Trophoblast cell (in vitro differentiated cells and primary cell): ENCODE measurements at regions not wholly inside any gene's neighbourhood (a gene's known extent, or its start where the extent isn't known, plus 50 kb on each side); places are given as distances from the start of the nearest gene placed in this dataset.

Source experiments
- DNase-seq, 2 donors: peaks; one replicate each; pipeline ENCODE4 v3.0.0-alpha.2; 2016
- H2AFZ ChIP-seq: 2 replicates; pipeline ENCODE4 v1.6.1; 2013; ENCODE audit warnings: low read length, moderate library complexity, mild to moderate bottlenecking; ENCODE audit not compliant: insufficient read depth, poor library complexity
- H2AK5ac ChIP-seq: 2 replicates; pipeline ENCODE4 v1.6.1; 2013; ENCODE audit warnings: mild to moderate bottlenecking, low read length
- H2BK120ac ChIP-seq: 2 replicates; pipeline ENCODE4 v1.6.1; 2013; ENCODE audit warnings: low read length, mild to moderate bottlenecking, moderate library complexity; ENCODE audit not compliant: insufficient read depth, poor library complexity
- H2BK12ac ChIP-seq: 2 replicates; pipeline ENCODE4 v1.6.1; 2013; ENCODE audit warnings: mild to moderate bottlenecking, low read length, moderate library complexity
- H2BK5ac ChIP-seq: 2 replicates; pipeline ENCODE4 v1.6.1; 2013; ENCODE audit warnings: low read length, low read depth, moderate library complexity, mild to moderate bottlenecking; ENCODE audit not compliant: poor library complexity
- H3K14ac ChIP-seq: 2 replicates; pipeline ENCODE4 v1.6.1; 2013; ENCODE audit warnings: mild to moderate bottlenecking, low read length
- H3K18ac ChIP-seq: 2 replicates; pipeline ENCODE4 v1.6.1; 2013; ENCODE audit warnings: mild to moderate bottlenecking, low read length
- H3K23ac ChIP-seq: 2 replicates; pipeline ENCODE4 v1.6.1; 2013; ENCODE audit warnings: low read length
- H3K27ac ChIP-seq: 2 replicates; pipeline ENCODE4 v1.5.1; 2013; ENCODE audit warnings: low read depth, mild to moderate bottlenecking, inconsistent platforms, low read length, moderate library complexity
- H3K27me3 ChIP-seq: 2 replicates; pipeline ENCODE4 v1.6.1; 2013; ENCODE audit warnings: inconsistent platforms, mild to moderate bottlenecking, low read length, moderate library complexity; ENCODE audit not compliant: insufficient read depth
- H3K36me3 ChIP-seq, 2 experiments: 1 replicate in 1 of 2; 2 replicates in 1 of 2; pipeline ENCODE4 v1.6.1; 2013; ENCODE audit warnings: low read length in 2 of 2, mild to moderate bottlenecking in 2 of 2, moderate library complexity in 1 of 2; ENCODE audit not compliant: insufficient read depth in 2 of 2, control insufficient read depth in 1 of 2
- H3K4ac ChIP-seq: 2 replicates; pipeline ENCODE4 v1.6.1; 2013; ENCODE audit warnings: low read depth, mild to moderate bottlenecking, low read length, moderate library complexity
- H3K4me1 ChIP-seq, 2 experiments: 1 replicate in 1 of 2; 2 replicates in 1 of 2; pipeline ENCODE4 v1.6.1; 2013; ENCODE audit warnings: low read length in 2 of 2, mild to moderate bottlenecking in 2 of 2, moderate library complexity in 1 of 2; ENCODE audit not compliant: insufficient read depth in 2 of 2, control insufficient read depth in 1 of 2
- H3K4me2 ChIP-seq: 2 replicates; pipeline ENCODE4 v1.6.1; 2013; ENCODE audit warnings: inconsistent platforms, mild to moderate bottlenecking, low read length, moderate library complexity
- H3K4me3 ChIP-seq: 2 replicates; pipeline ENCODE4 v1.5.1; 2013; ENCODE audit warnings: mild to moderate bottlenecking, low read depth, low read length, inconsistent platforms
- H3K79me1 ChIP-seq: one replicate; pipeline ENCODE4 v1.6.1; 2013; ENCODE audit warnings: low read length
- H3K79me2 ChIP-seq: 2 replicates; pipeline ENCODE4 v1.6.1; 2013; ENCODE audit warnings: low read length, mild to moderate bottlenecking; ENCODE audit not compliant: control insufficient read depth, insufficient read depth, poor library complexity
- H3K9ac ChIP-seq: 2 replicates; pipeline ENCODE4 v1.6.1; 2013; ENCODE audit warnings: mild to moderate bottlenecking, low read length
- H3K9me3 ChIP-seq: 2 replicates; pipeline ENCODE4 v1.6.1; 2013; ENCODE audit warnings: low read depth, mild to moderate bottlenecking, control low read depth, inconsistent platforms, low read length; ENCODE audit not compliant: insufficient read depth
- H4K12ac ChIP-seq: 2 replicates; pipeline ENCODE4 v1.6.1; 2013; ENCODE audit warnings: low read depth, mild to moderate bottlenecking, low read length, moderate library complexity
- H4K8ac ChIP-seq: 2 replicates; pipeline ENCODE4 v1.6.1; 2013; ENCODE audit warnings: low read depth, mild to moderate bottlenecking, low read length, moderate library complexity
- H4K91ac ChIP-seq: one replicate; pipeline ENCODE4 v1.6.1; 2013; ENCODE audit warnings: low read depth, mild to moderate bottlenecking, low read length, moderate library complexity
- WGBS: extraction: QIAGEN DNeasy Blood & Tissue Kit; methylation state at CpG from one replicate; pipeline ENCODE4 v1.1.7; 2013; ENCODE audit warnings: missing lambda C conversion rate; ENCODE audit not compliant: insufficient read length, insufficient coverage; ENCODE audit errors: extremely low coverage; 5-methylcytosine and 5-hydroxymethylcytosine counted together

DNA sequence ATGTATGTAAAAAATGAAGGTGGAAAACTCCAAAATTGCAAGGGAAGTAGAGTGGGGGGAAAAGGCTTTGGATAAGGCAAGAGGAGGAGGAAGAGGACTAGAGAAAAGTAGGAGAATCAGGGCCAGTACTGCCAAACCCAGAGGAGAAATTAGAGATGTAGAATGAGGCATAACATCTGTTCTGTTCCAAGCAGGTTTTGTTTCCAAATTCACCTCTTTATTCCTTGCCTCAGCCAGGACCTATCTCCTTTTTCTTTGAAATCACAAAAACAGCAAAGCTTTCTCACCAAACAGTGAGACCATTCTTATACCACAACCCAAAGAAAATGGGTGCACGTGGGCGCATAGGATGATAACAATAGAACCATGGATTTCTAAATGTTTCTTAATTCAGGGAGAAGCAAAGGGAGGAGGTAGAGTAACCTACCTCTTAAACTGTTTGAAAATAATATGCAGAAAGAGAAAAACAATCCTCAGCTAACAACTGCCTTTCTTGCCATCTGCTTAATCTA, 383.3 kb upstream of the PKN2 start:
- H2BK120ac ChIP-seq: no peak overlapping the region
- no peak overlapping the region for H4K8ac ChIP-seq
- WGBS: no CpG with 5 or more reads among the region's 2 CpGs
- no peak overlapping the region for H2BK12ac ChIP-seq
- H3K36me3 ChIP-seq: no peaks in the 10 kb centered on the region
- no peak overlapping the region for H3K14ac ChIP-seq
- no peaks in the 10 kb centered on the region for H3K27me3 ChIP-seq
- H3K9ac ChIP-seq: no peak overlapping the region
- H3K4me1 ChIP-seq: no peaks in the 10 kb centered on the region
- no peak for DNase-seq
- H3K4me3 ChIP-seq: no peak overlapping the region
- no peak overlapping the region for H2AK5ac ChIP-seq
- H3K9me3 ChIP-seq: no peaks in the 10 kb centered on the region
- no peak overlapping the region for H4K12ac ChIP-seq
- no peak overlapping the region for H4K91ac ChIP-seq
- H3K23ac ChIP-seq: no peak overlapping the region
- H3K4me2 ChIP-seq: no peak overlapping the region
- H3K79me2 ChIP-seq: no peaks in the 10 kb centered on the region
- no peak overlapping the region for H3K18ac ChIP-seq
- no peak overlapping the region for H2AFZ ChIP-seq
- peaks cover 4% of the 10 kb centered on the region for H3K79me1 ChIP-seq
- no peak overlapping the region for H3K4ac ChIP-seq
- no peak overlapping the region for H3K27ac ChIP-seq
- no peak overlapping the region for H2BK5ac ChIP-seq

DNA sequence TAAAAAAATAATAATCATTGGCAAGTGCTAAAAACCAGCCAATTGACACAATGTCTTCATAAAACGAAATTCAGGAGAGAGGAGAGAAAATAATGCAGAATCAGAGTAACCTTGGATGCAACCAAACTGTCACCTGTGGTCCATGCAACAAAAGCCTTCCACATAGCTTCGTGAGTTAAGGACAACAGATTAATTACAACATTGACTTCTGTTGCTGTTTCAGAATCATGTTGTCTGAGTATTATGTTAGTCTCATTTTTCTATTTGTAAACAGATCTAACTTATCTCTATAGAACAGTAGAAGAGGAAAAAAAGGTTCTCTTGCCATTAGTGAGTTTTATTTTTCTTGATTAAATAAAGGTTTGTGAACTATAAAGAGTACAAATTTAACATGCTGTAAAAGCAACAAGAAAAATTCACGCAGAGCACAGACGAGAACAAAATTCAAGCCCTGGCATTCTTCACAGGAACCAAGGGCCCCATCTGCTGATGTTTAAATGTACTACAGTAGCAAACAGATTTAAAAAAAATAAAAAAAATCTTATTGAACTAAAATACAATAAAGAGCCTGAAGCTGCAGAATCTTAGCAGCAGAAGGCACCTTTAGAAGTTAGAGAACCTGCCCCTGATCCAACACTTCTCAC, 381.1 kb upstream of the PKN2 start:
- WGBS: no CpG with 5 or more reads among the region's 4 CpGs

DNA sequence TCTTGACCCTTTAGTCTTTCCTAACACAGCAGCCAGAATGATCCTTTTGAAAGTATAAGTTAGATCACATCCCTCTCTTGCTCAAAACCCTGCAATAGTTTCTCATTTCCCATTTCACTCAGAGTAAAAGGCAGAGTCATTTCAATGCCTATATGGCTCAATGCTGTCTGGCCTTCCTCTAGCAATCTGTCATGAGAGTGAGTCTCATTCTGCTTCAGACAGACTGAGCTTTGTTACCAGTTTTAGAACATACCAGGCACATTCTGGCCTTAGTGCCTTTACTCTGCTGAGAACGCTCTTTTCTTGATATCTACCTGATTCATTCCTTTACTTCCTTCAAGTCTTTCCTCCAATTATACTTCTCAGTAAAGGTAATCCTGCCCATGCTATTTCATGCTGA, 372.8 kb upstream of the PKN2 start:
- no peak overlapping the region for H3K4ac ChIP-seq

More for the DNA sequence above, 381.1 kb upstream of the PKN2 start:
- Histone ChIP-seq H4K8ac (no peak overlapping the region), H3K18ac (no peak overlapping the region), H3K14ac (no peak overlapping the region), H3K4me1 (no peaks in the 10 kb centered on the region), H3K36me3 (no peaks in the 10 kb centered on the region), H2BK12ac (no peak overlapping the region), H4K91ac (no peak overlapping the region), H3K9me3 (no peaks in the 10 kb centered on the region), H3K4me3 (no peak overlapping the region), H4K12ac (no peak overlapping the region), H2BK120ac (no peak overlapping the region), H2AK5ac (no peak overlapping the region), H3K23ac (no peak overlapping the region), H3K27me3 (no peaks in the 10 kb centered on the region), H3K4me2 (no peak overlapping the region), H3K4ac (no peak overlapping the region), H2BK5ac (no peak overlapping the region), H2AFZ (no peak overlapping the region), H3K9ac (no peak overlapping the region), H3K79me1 (peaks cover 2% of the 10 kb centered on the region), H3K79me2 (no peaks in the 10 kb centered on the region), H3K27ac (no peak overlapping the region)
- DNase-seq: peak; percentile 1 to 58

DNA sequence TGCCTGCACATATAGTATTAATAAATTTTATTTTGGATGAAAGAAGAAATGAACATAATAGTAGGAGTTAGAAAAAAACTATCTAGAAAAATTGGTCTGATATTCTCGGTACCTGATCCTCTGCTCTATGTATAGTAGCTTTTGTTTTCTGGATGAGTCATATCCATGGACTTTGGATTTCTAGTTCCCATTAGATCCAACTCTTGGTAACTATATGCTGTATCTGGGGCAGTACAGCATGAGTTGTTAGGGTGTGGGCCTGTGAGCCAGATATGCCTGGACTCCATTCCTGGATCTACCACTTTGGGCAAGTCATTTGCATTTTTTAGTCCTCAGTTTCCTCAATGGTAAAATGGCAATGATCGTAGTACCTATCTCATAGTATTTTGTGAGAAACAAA, 372.2 kb upstream of the PKN2 start:
- Histone ChIP-seq H3K27ac (no peak overlapping the region), H3K27me3 (no peaks in the 10 kb centered on the region), H4K12ac (no peak overlapping the region), H3K4me2 (no peak overlapping the region), H2BK5ac (no peak overlapping the region), H3K9ac (no peak overlapping the region), H3K79me1 (no peaks in the 10 kb centered on the region), H3K4me1 (no peaks in the 10 kb centered on the region), H3K18ac (no peak overlapping the region), H3K14ac (no peak overlapping the region), H4K8ac (no peak overlapping the region), H2AFZ (no peak overlapping the region), H3K36me3 (no peaks in the 10 kb centered on the region), H4K91ac (no peak overlapping the region), H3K9me3 (no peaks in the 10 kb centered on the region), H2BK120ac (no peak overlapping the region), H3K23ac (no peak overlapping the region), H3K4me3 (no peak overlapping the region), H3K79me2 (no peaks in the 10 kb centered on the region), H2BK12ac (no peak overlapping the region), H3K4ac (no peak overlapping the region), H2AK5ac (no peak overlapping the region)
- no CpG with 5 or more reads among the region's 2 CpGs for WGBS
- no peak for DNase-seq

More for the DNA sequence above, 372.8 kb upstream of the PKN2 start:
- Histone ChIP-seq H2BK5ac (no peak overlapping the region), H3K4me3 (no peak overlapping the region), H2AK5ac (no peak overlapping the region), H3K9ac (no peak overlapping the region), H3K18ac (no peak overlapping the region), H4K91ac (no peak overlapping the region), H3K4me2 (no peak overlapping the region), H3K79me2 (no peaks in the 10 kb centered on the region), H3K36me3 (no peaks in the 10 kb centered on the region), H3K4me1 (no peaks in the 10 kb centered on the region), H3K27ac (no peak overlapping the region), H2BK12ac (no peak overlapping the region), H4K12ac (no peak overlapping the region), H3K14ac (no peak overlapping the region), H3K23ac (no peak overlapping the region), H3K27me3 (no peaks in the 10 kb centered on the region), H3K9me3 (no peaks in the 10 kb centered on the region), H2AFZ (no peak overlapping the region), H4K8ac (no peak overlapping the region), H2BK120ac (no peak overlapping the region), H3K79me1 (no peaks in the 10 kb centered on the region)
- no CpG with 5 or more reads among the region's 1 CpG for WGBS
- DNase-seq: no peak
